C4-2B (cell line): ENCODE measurements at regions not wholly inside any gene's neighbourhood (a gene's known extent, or its start where the extent isn't known, plus 50 kb on each side); places are given as distances from the start of the nearest gene placed in this dataset.

Experiments used
- ZFX ChIP-seq: fragments of 450-650 bp; IDR thresholded peaks from 2 replicates; pipeline ENCODE4 v1.6.1; 2017
- TF ChIP-seq, protein P1 (sequence below): fragments of 450-650 bp; conservative IDR thresholded peaks from 2 replicates; pipeline ENCODE4 v1.5.1; 2017; ENCODE audit warnings: mild to moderate bottlenecking

DNA sequence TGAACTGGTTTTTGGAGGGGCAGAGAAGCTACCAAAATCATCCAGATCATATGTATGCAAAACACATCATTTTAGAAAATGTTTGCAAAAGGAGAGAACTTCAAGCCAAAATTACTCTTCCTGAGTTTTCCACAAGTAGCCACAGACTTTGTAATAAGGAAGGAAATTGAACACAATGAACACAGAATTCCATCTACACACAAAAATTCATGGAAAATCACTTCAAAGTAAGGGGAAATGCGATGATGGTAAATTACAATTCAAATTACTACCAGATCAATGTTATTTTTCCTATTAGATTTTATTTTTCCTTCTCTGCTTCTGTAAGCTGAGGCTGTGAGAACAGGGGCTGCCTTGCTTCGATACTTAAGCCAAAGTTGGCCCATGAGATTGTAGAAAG lies 172.1 kb upstream of the ARL4C start:
- TF ChIP-seq, protein P1, sequence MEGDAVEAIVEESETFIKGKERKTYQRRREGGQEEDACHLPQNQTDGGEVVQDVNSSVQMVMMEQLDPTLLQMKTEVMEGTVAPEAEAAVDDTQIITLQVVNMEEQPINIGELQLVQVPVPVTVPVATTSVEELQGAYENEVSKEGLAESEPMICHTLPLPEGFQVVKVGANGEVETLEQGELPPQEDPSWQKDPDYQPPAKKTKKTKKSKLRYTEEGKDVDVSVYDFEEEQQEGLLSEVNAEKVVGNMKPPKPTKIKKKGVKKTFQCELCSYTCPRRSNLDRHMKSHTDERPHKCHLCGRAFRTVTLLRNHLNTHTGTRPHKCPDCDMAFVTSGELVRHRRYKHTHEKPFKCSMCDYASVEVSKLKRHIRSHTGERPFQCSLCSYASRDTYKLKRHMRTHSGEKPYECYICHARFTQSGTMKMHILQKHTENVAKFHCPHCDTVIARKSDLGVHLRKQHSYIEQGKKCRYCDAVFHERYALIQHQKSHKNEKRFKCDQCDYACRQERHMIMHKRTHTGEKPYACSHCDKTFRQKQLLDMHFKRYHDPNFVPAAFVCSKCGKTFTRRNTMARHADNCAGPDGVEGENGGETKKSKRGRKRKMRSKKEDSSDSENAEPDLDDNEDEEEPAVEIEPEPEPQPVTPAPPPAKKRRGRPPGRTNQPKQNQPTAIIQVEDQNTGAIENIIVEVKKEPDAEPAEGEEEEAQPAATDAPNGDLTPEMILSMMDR, result no peak
- TF ChIP-seq ZFX, result no peak
